GM12892 (cell line): ENCODE measurements at regions not wholly inside any gene's neighbourhood (a gene's known extent, or its start where the extent isn't known, plus 50 kb on each side); places are given as distances from the start of the nearest gene placed in this dataset.

Experiments
- POLR2A ChIP-seq: IDR thresholded peaks from 2 replicates; pipeline ENCODE4 v1.6.1; 2011; ENCODE audit warnings: low read depth, low read length, control low read depth
- POLR2AphosphoS5 ChIP-seq: IDR thresholded peaks from 2 replicates; pipeline ENCODE4 v1.6.1; 2011; ENCODE audit warnings: low read depth, low read length, control low read depth
- TAF1 ChIP-seq: IDR thresholded peaks from 2 replicates; pipeline ENCODE4 v1.6.1; 2011; ENCODE audit warnings: low read depth, mild to moderate bottlenecking, control low read depth, low read length, borderline replicate concordance

DNA sequence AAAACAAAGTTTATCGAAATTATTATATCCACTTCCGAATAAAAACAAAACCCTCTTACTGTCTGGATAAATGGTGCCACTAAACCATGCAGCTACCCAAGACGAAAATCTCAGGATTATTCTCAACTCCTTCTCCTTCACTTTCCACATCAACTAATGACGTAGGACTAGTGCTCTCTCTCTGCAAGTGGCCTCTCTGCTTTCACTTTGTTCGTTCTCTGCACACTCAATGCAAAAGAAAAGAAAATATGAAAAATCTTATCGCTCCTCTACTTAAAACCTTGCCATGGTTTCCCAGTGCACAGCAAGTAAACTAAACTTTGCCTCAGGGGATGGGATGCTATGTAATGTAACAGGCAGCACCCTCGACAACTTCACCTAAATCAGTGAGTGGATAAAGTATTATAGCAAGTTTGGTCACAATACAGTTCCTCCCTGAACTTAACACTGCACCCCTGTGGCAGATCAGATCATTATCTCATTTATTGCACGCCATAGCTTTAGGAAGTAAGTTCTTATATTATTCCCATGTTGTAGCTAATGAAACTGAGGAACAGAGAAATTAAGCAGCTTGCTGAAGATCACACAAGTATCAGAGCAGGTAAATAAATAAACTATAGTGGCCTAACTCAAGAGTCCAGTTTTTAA is 262.7 kb upstream of the GADL1 start:
- TF ChIP-seq TAF1 = no peak
- TF ChIP-seq POLR2A = no peak
- TF ChIP-seq POLR2AphosphoS5 = no peak
